ENCODE measurements at regions not wholly inside any gene's neighbourhood (a gene's known extent, or its start where the extent isn't known, plus 50 kb on each side); places are given as distances from the start of the nearest gene placed in this dataset.
"Not testable (repeated sequence)": the region's sequence is repeated elsewhere in the genome, so short reads cannot be mapped to it uniquely, and the experiment has no call there.

DNA sequence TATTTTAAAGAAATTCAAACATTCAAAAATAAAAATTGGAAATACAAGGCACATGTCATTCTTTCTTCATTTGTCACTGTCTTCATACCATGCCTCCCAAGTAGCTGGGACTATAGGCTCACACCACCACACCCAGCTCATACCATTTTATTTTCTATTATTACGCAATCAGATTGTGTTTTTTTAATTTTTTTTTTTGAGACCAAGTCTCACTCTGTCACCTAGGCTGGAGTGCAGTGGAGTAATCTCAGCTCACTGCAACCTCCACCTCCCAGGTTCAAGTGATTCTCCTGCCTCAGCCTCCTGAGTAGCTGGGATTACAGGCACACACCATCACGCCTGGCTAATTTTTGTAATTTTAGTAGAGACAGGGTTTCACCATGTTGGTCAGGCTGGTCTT is 526.1 kb downstream of the DTWD2 start:
- DNase-seq = not testable (repeated sequence)

DNA sequence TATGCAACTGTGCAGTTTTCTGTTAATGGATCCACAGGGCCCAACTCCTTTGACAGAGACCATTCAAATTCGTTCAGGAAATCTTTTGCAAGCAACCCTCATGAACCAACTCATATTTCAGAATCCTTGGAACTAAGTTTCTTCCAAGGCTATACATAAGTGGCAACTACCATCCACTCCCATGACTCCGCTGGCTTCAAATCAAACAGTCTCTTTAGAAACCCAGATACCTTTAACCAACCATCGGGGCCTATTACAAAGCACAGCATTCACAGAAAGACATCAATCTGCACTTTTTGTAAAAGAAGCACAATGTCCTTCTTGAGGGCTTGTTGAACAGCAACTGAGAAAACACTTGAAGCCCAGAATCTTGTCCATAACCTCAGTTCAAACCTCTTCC is 526.9 kb downstream of the DTWD2 start:
- no peak for DNase-seq

DNA sequence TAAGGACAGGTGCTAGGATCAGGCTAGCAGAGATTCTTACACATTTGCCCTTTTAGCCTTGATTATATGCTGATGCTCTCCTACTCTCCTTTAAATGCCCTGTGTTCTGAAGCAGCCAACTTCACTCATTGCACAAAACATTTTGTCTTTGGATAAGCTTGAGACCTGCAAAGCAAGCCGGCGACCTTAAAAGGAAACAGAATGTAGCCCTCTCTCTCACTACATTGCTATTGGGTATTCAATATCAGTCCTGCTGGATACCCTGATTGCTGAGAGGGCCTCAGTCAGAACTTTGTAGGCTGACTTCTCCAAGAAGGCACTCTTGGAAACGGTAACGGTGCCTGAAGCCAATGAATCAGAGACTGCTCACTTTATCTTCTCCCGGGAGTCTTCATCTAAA is 528.9 kb downstream of the DTWD2 start:
- no peak for DNase-seq

GRCh38 chr5:118456085-118456484 is 532.3 kb downstream of the DTWD2 start:
- DNase-seq = no peak

DNA sequence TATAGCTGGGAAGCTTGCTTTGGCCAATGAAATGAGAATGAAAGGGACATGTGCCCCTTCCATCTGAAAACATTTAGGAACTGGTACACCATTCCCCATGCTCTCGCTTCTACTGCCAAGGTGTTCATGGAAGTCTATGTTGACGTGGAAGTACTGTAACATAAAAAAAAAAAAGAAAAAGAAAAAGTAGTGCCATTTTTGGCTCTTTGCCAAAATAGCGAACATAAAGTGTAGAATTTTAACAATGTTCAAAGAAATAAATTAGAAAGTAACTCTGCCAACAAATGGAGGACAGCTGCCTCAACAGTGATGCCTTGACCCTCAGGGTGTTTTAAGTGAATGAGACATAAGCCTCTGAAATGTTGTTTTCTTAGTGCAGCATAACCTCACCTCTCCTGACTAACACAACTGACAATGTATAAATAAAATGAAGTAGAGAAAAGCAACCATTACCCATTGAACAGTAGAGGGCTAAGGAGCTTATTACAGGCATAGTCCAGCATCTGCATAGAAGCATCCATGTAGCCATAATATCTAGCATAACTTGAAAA is 536.6 kb downstream of the DTWD2 start:
- no peak for DNase-seq

GRCh38 chr5:118450554-118451332 is 537.6 kb downstream of the DTWD2 start:
- DNase-seq = no peak

- no peak for DNase-seq
These were observed 541.0 kb downstream of the DTWD2 start for GRCh38 chr5:118447350-118447749.

DNA sequence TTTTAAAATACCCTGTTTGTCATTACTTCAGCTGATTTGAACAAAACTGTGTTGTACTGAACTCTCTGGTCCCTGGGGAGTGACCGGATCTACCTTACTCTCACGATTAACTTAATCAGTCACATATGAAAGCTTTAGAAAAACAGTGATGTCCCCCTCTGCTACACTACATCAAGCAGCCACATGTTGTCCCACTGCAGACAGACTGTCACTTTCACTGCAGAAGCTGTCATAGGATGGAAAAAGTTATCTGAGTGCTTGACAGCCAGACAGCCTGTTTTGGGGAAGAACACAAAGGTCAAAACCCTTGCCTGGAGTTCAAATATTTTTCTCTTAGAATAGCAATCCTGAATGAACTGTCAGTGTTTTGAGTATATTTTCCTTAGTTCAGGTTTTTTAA is 546.4 kb downstream of the DTWD2 start:
- DNase-seq = no peak

- no peak for DNase-seq
These were observed 547.3 kb downstream of the DTWD2 start for GRCh38 chr5:118441034-118441433.

DNA sequence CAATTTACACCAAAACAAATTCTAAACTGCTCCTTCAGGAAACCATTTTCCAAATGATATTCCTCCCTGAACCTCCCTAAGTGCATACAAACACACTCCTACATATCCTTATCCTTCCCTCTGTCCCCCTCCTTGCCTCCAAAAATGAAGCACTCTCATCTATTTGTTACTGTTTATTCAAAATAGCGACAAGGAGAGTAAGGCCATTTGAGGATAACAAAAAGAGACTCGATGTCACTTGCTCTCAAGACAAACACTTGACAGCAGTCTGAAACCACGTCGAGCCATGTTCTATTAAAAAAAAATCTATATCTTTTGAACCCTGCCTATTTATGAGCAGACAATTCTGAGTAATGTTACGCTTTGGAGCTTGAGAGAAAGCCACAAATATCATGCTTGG is 547.9 kb downstream of the DTWD2 start:
- DNase-seq = no peak

DNA sequence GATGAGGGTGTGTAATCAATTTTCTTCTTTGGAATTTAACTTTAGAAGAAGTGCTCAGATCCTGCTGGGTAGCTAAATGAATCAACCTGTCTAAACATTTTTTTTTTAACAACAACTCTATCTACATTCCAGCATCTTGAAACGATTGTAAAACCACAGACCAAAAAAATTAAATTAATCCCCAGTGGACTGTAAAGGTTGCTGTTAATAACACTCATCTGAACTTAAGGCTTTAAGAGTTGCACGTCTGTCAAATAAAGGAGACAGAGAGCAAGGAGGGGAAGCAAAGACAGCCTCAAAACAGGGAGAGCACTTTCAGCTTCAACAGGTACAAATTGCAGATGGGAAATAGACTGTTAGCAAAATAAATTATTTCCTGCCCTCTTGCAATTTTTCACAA is 548.5 kb downstream of the DTWD2 start:
- no peak for DNase-seq

- no peak for DNase-seq
These were observed 553.2 kb downstream of the DTWD2 start for GRCh38 chr5:118435131-118435530.

- DNase-seq = no peak
These were observed 553.8 kb downstream of the DTWD2 start for GRCh38 chr5:118434522-118434921.

DNA sequence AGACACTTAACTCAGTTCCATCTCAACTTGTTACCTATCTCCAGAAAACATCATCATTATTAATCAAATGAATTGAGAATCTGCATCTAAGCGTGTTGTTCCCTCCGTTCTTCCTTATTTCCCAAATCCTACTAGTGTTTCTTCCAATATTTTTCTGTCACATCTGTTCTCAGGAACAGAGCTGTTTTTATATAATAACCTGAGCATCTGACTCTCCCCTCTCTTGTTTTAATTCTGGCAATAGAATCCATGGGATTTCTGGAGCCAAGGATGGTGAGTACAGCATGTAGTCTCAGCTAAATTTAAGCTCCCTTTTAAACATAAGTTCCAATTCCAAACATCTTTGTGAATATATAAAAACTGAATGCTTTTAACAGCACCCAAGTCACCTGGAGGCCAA is 558.3 kb downstream of the DTWD2 start:
- DNase-seq = no peak

DNA sequence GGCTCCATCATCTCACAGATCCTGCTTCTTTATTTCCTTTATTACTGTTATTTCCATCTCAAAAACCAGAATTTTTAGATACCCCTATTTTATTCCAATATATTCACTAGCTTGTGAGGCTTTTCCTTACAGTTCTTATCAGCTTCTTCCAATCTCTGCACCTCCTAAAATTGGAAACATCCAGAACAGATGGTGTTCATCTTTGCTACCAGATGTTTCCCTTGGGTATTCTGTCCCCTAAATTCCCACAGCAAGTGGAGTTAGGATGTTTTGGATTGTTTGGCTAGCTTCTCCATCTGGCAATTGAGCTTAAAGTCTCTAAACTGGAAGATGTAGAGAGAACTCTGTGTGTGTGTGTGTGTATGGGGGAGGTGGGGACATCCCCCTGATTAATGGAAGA is 580.4 kb downstream of the DTWD2 start:
- no peak for DNase-seq

GRCh38 chr5:118405650-118406061 is 582.7 kb downstream of the DTWD2 start:
- DNase-seq = no peak

- DNase-seq = no peak
These were observed 591.1 kb downstream of the DTWD2 start for GRCh38 chr5:118397236-118397635.

DNA sequence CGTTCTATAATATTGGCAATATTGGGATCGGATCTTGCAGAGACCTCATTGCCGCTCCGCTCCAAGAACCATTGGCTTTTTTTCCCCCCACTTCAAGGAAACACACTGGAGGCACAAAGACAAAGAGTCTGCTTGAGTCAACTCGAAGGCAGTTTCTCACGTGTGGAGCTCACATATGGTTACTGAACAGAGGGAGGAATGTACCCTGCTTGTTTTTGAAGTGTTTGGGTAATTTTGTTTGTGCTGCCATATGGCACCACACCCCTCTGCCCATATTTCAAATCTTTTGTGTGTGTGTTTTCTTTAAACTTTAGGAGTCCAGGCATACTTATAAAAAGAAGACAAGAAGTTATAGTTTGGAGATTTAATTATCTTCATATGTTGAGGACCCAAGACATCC is 595.9 kb downstream of the DTWD2 start:
- no peak for DNase-seq

DNA sequence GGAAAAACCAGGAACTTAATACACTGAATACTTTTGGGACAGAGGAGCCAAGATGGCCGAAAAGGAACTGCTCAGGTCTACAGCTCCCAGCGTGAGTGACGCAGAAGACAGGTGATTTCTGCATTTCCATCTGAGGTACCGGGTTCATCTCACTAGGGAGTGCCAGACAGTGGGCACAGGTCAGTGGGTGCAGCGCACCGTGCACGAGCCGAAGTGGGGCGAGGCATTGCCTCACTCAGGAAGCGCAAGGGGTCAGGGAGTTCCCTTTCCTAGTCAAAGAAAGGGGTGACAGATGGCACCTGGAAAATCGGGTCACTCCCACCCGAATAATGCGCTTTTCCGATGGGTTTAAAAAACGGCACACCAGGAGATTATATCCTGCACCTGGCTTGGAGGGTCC is 605.4 kb downstream of the DTWD2 start:
- DNase-seq = not testable (repeated sequence)

GRCh38 chr5:118379470-118379869 is 608.9 kb downstream of the DTWD2 start:
- DNase-seq = no peak

DNA sequence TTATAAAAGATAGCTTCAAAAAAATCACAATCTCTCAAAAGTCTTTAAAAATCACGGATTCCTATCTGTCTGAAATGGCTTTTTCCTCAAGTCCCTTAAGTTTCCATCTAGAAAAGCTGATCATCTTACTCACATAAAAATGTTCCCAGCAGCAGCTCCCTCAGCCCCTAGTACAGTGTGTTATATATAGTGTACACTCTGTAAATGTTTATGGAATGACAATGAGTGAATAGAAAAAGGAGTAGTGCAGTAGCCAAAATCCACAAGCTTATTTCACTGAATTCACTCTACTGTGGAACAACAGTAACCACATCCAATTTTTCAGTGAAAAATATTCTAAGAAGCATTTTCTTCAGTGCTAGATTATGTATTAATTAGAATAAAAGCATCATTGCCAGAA is 609.4 kb downstream of the DTWD2 start:
- no peak for DNase-seq

DNA sequence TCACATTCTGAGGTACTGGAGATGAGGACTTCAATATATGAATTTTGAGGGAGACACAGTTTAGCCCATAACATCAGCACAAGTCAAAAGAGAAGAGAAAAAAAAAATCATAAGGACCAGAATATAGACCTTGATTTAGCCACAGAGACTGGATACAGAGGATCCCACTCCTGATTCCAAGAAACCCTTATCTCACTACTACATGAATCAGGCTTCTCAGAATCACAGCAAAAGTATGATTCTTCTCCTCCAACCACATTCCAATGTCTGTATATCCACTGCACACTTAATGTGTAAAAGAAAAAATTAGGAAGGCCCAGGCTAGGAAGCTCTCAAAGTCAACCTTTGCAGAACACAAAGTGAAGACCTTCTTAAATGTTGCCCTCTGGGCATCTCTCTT is 610.9 kb downstream of the DTWD2 start:
- DNase-seq = no peak

DNA sequence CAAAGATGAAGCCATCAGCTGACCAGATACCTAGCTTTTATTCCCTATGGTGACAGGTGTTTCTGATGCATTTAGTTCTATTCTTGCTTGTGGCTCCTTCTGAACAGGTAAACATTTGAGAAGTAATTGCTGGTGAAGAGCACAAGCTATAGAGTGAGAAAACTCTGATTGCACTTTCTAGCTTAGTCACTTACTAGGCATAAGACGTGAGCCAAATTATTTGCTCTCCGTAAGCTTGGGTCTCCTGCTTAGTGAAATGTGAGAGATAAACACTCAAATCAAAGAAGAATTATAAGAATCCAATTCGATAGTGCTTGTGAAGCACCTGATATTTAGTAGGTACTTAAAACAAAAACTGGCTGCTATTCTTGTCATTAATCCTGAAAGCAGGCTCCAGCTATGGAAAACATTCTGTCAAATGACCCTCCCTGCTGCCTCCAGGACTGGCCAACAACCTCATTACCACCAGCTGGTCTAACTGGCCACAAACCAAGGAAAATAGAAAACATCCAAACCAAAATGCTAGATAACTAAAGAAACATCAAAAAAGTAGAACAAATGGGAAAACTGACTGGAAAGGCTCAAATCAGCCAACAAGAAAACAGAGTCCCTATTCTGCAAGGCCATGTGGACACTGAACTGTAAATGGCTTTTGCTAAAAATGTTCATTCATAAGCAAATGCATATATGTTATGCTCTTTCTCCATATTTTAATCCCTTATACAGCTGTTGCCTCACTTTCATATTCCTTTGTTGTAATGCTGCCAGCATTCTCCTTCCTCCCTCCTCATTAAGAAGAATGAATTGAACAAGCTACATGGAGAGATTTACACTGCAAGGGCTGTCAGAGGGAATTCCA is 616.1 kb downstream of the DTWD2 start:
- no peak for DNase-seq

DNA sequence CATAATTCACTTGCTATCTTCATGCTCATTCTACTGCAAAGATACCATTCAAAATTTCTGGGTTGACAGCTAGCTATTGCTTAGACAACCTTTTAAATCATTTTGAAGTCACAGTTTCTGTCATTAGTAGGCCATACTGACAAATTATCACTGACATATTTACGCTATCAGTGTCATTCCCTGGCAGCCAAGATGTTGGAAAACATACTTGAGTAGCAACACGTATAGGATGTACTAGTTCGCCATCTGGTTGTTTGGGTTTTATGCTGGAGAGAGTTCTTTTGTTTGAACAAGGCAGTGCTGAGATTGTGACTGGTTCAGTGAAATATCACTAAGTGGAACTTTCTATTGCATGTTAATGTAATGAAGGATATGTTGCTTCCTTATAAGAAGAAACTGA is 621.9 kb downstream of the DTWD2 start:
- no peak for DNase-seq
